PC-3 (cell line): ENCODE measurements at regions not wholly inside any gene's neighbourhood (a gene's known extent, or its start where the extent isn't known, plus 50 kb on each side); places are given as distances from the start of the nearest gene placed in this dataset.

Experiments
- ATAC-seq: fragments of 200-7000 bp; cut with Tn5 transposase; 2 replicates; pipeline ENCODE4 v1.9.1; 2020; ENCODE audit warnings: mild to moderate bottlenecking, moderate library complexity
- BruUV-seq: library from RNA; stranded (reverse); fragments of 400-500 nt; replicated peaks from 2 replicates; lab custom pipeline; 2021; lab: Mats Ljungman, UMichigan
- CTCF ChIA-PET: fragments of 300-600 bp; sonication (Branson Sonifier 250); formaldehyde crosslinking; loops from one replicate; lab custom pipeline; 2022; ENCODE audit warnings: antibody characterized with exemption; lab: Charles Lee
- POLR2A ChIA-PET: fragments of 300-600 bp; sonication (Branson Sonifier 250); formaldehyde crosslinking; loops from one replicate; lab custom pipeline; 2022; ENCODE audit warnings: antibody characterized with exemption; ENCODE audit not compliant: unreplicated experiment; lab: Charles Lee
- DNase-seq: peaks from one replicate; pipeline ENCODE4 v3.0.0-alpha.2; 2015
- H2AFZ ChIP-seq: fragments of 300-600 bp; sonication (generic); 2 replicates; pipeline ENCODE4 v1.6.0; 2016; ENCODE audit warnings: antibody characterized with exemption, low read length
- H3F3A ChIP-seq: fragments of 300-600 bp; sonication (generic); one replicate; pipeline ENCODE4 v1.6.0; 2017; ENCODE audit warnings: antibody characterized with exemption, low read length, control low read depth, mild to moderate bottlenecking; ENCODE audit not compliant: unreplicated experiment
- H3K27ac ChIP-seq: fragments of 300-600 bp; sonication (generic); 2 replicates; pipeline ENCODE4 v1.5.1; 2016; ENCODE audit warnings: mild to moderate bottlenecking, low read length
- H3K27me3 ChIP-seq: fragments of 300-600 bp; sonication (generic); 2 replicates; pipeline ENCODE4 v1.6.1; 2016; ENCODE audit warnings: low read length, mixed read lengths
- H3K36me3 ChIP-seq: fragments of 300-600 bp; sonication (generic); 2 replicates; pipeline ENCODE4 v1.6.1; 2016; ENCODE audit warnings: low read depth, mixed run types, low read length, mixed read lengths
- H3K4me1 ChIP-seq: fragments of 300-600 bp; sonication (generic); 2 replicates; pipeline ENCODE4 v1.5.1; 2016; ENCODE audit warnings: low read length; ENCODE audit not compliant: insufficient read depth
- H3K4me2 ChIP-seq: fragments of 300-600 bp; sonication (generic); 2 replicates; pipeline ENCODE4 v1.6.0; 2016; ENCODE audit warnings: low read length
- H3K4me3 ChIP-seq: fragments of 300-600 bp; sonication (generic); 2 replicates; pipeline ENCODE4 v1.5.1; 2016; ENCODE audit warnings: mild to moderate bottlenecking, low read length, mixed read lengths
- H3K79me2 ChIP-seq: fragments of 300-600 bp; sonication (generic); 2 replicates; pipeline ENCODE4 v1.6.1; 2017; ENCODE audit warnings: low read length, mixed read lengths
- H3K9ac ChIP-seq: fragments of 300-600 bp; sonication (generic); 2 replicates; pipeline ENCODE4 v1.6.0; 2016; ENCODE audit warnings: mild to moderate bottlenecking, low read length
- H3K9me2 ChIP-seq: fragments of 300-600 bp; sonication (generic); replicated peaks from 2 replicates; pipeline ENCODE4 v1.6.1; 2016; ENCODE audit warnings: mixed run types, low read length, mixed read lengths
- H3K9me3 ChIP-seq: fragments of 300-600 bp; sonication (generic); 2 replicates; pipeline ENCODE4 v1.6.1; 2016; ENCODE audit warnings: low read length, mixed read lengths
- H4K20me1 ChIP-seq: fragments of 300-600 bp; sonication (generic); 2 replicates; pipeline ENCODE4 v1.6.1; 2016; ENCODE audit warnings: low read length, mixed read lengths
- EZH2 ChIP-seq: fragments of 300-600 bp; sonication (generic); IDR thresholded peaks from one replicate; pipeline ENCODE4 v1.6.1; 2017; ENCODE audit warnings: antibody characterized with exemption, mild to moderate bottlenecking, low read length; ENCODE audit not compliant: unreplicated experiment
- EZH2phosphoT487 ChIP-seq: fragments of 300-600 bp; sonication (generic); IDR thresholded peaks from 2 replicates; pipeline ENCODE4 v1.6.1; 2018; ENCODE audit warnings: mild to moderate bottlenecking, antibody characterized with exemption, low read length, borderline replicate concordance
- intact Hi-C: fragments of 100-400 bp; cut with micrococcal nuclease; formaldehyde crosslinking; loops from 2 replicates; pipeline ENCODE4 v1.9.0; 2023
- TF ChIP-seq, protein P1 (sequence below): fragments of 300-600 bp; sonication (generic); conservative IDR thresholded peaks from 2 replicates; pipeline ENCODE4 v1.5.1; 2017; ENCODE audit warnings: antibody characterized with exemption, low read depth, mild to moderate bottlenecking, low read length

DNA sequence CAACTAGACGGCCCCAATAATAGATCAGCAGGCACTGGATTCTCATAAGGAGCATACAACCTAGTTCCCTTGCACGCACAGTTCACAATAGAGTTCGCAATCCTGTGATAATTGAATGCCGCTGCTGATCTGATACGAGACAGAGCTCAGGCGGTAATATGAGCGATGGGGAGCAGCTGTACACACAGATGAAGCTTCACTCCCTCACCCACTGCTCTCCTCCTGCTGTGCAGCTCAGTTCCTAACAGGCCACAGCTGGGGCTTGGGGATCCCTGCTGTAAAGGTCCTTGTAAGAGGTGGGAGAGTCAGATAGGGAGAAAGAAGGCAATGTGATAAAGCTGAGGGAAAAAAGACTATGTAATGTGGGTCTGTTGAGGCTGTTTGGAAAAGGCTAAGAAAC, 577.5 kb downstream of the RBFOX1 start:
- H4K20me1 ChIP-seq, result no peaks in the 10 kb centered on the region
- no peaks in the 10 kb centered on the region for H3K27me3 ChIP-seq
- no peak overlapping the region for H3K27ac ChIP-seq
- H3K4me2 ChIP-seq, result no peak overlapping the region
- H3K9me2 ChIP-seq, result no peaks in the 10 kb centered on the region
- no peak overlapping the region for H2AFZ ChIP-seq
- POLR2A ChIA-PET, result no interaction called here
- H3K9ac ChIP-seq, result no peak overlapping the region
- BruUV-seq, result no TSS peak
- ATAC-seq, result no peak
- no peaks in the 10 kb centered on the region for H3K79me2 ChIP-seq
- no peaks in the 10 kb centered on the region for H3K36me3 ChIP-seq
- H3K4me1 ChIP-seq, result no peaks in the 10 kb centered on the region
- no peak for TF ChIP-seq EZH2
- no peak for TF ChIP-seq EZH2phosphoT487
- TF ChIP-seq, protein P1, sequence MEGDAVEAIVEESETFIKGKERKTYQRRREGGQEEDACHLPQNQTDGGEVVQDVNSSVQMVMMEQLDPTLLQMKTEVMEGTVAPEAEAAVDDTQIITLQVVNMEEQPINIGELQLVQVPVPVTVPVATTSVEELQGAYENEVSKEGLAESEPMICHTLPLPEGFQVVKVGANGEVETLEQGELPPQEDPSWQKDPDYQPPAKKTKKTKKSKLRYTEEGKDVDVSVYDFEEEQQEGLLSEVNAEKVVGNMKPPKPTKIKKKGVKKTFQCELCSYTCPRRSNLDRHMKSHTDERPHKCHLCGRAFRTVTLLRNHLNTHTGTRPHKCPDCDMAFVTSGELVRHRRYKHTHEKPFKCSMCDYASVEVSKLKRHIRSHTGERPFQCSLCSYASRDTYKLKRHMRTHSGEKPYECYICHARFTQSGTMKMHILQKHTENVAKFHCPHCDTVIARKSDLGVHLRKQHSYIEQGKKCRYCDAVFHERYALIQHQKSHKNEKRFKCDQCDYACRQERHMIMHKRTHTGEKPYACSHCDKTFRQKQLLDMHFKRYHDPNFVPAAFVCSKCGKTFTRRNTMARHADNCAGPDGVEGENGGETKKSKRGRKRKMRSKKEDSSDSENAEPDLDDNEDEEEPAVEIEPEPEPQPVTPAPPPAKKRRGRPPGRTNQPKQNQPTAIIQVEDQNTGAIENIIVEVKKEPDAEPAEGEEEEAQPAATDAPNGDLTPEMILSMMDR, result no peak
- H3K4me3 ChIP-seq, result no peak overlapping the region
- DNase-seq, result no peak
- intact Hi-C loops, result no loop called here
- H3F3A ChIP-seq, result no peaks in the 10 kb centered on the region
- no peaks in the 10 kb centered on the region; the same call in 1 of the 2 replicates for H3K9me3 ChIP-seq
- CTCF ChIA-PET, result no interaction called here

DNA sequence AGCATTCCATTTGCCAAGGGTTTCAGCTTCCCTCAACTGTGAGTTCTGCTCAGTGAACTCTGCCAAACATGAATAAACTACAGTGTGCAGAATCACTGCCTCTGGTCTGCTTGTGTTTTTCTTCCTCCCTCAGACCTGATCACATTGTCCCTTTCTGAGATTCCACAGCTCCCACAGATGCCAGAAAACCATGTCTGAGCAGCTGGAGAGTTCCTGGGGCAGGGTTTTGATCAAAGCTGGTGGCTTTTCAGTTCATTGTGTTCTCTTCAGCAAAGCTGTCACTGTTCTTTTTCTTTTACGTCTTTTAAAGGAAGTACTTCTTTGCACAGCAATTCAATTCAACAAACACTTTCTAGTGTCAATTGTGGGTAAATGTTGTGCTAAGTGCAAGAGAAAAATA, 555.8 kb downstream of the RBFOX1 start:
- no peak overlapping the region for H3K9ac ChIP-seq
- no peaks in the 10 kb centered on the region for H3F3A ChIP-seq
- H3K79me2 ChIP-seq, result no peaks in the 10 kb centered on the region
- no peaks in the 10 kb centered on the region for H3K27me3 ChIP-seq
- ChIA-PET POLR2A (no interaction called here), CTCF (no interaction called here)
- H3K4me2 ChIP-seq, result no peak overlapping the region
- H4K20me1 ChIP-seq, result no peaks in the 10 kb centered on the region
- TF ChIP-seq, protein P1, result no peak
- no peak for TF ChIP-seq EZH2
- TF ChIP-seq EZH2phosphoT487, result no peak
- no peak overlapping the region for H3K27ac ChIP-seq
- ATAC-seq, result no peak
- DNase-seq, result no peak
- no TSS peak for BruUV-seq
- intact Hi-C loops, result no loop called here
- H3K4me1 ChIP-seq, result no peaks in the 10 kb centered on the region
- H3K36me3 ChIP-seq, result no peaks in the 10 kb centered on the region
- H3K9me3 ChIP-seq, result no peaks in the 10 kb centered on the region
- H3K9me2 ChIP-seq, result no peaks in the 10 kb centered on the region
- H2AFZ ChIP-seq, result no peak overlapping the region
- no peak overlapping the region for H3K4me3 ChIP-seq

DNA sequence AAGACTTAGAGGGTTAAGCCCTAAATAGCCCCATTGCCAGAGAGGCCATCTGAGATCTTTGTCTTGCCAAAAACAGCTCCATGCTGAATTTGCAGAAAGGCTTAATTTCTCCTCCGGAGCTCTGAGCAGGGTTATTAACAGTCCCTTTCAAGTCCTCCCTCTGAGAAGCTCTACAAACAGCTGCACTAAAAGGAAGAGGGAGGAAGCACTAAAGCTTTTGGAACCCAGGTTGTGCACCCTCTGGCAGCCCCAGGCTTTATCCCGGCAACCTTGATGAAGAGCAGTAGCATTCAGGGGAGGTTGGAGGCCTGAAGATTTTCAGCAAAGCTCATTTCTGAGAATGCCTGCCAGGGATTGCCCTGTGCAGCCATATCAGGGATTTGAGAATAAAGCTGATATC, 554.7 kb downstream of the RBFOX1 start:
- H3K4me1 ChIP-seq, result no peaks in the 10 kb centered on the region
- POLR2A ChIA-PET, result no interaction called here

More for the DNA sequence above, 554.7 kb downstream of the RBFOX1 start:
- Histone ChIP-seq H3K9me2 (no peaks in the 10 kb centered on the region), H3K9ac (no peak overlapping the region), H3K79me2 (no peaks in the 10 kb centered on the region), H4K20me1 (no peaks in the 10 kb centered on the region), H3K27ac (no peak overlapping the region), H3K4me2 (no peak overlapping the region), H3F3A (no peaks in the 10 kb centered on the region), H2AFZ (no peak overlapping the region), H3K27me3 (no peaks in the 10 kb centered on the region), H3K4me3 (no peak overlapping the region), H3K9me3 (no peaks in the 10 kb centered on the region), H3K36me3 (no peaks in the 10 kb centered on the region)
- TF ChIP-seq EZH2 (no peak), EZH2phosphoT487 (no peak)
- CTCF ChIA-PET, result no interaction called here
- ATAC-seq, result no peak
- no peak for DNase-seq
- no TSS peak for BruUV-seq
- intact Hi-C loops, result no loop called here
